WTC11 (cell line): ENCODE measurements at regions not wholly inside any gene's neighbourhood (a gene's known extent, or its start where the extent isn't known, plus 50 kb on each side); places are given as distances from the start of the nearest gene placed in this dataset.

Experiments used
- ATAC-seq: fragments of 200-7000 bp; cut with Tn5 transposase; 2 replicates; pipeline ENCODE4 v1.10.0; 2021; ENCODE audit warnings: mild to moderate bottlenecking, moderate library complexity
- CTCF ChIA-PET: fragments of 300-600 bp; sonication (Branson Sonifier 250); formaldehyde crosslinking; loops from one replicate; lab custom pipeline; 2021; ENCODE audit warnings: antibody characterized with exemption; lab: Charles Lee
- POLR2A ChIA-PET: fragments of 350-600 bp; sonication (Branson Sonifier 250); formaldehyde crosslinking; loops from one replicate; lab custom pipeline; 2021; ENCODE audit warnings: antibody characterized with exemption; lab: Charles Lee
- DNase-seq: peaks from one replicate; pipeline ENCODE4 v3.0.0; 2021; ENCODE audit warnings: low spot score
- H3K27ac Mint-ChIP-seq: 2 replicates; pipeline ENCODE4 v1.8.0; 2021; ENCODE audit warnings: mixed read lengths
- H3K27me3 Mint-ChIP-seq: 2 replicates; pipeline ENCODE4 v1.8.0; 2021; ENCODE audit warnings: low read depth, mild to moderate bottlenecking, moderate library complexity, mixed read lengths
- H3K36me3 Mint-ChIP-seq: 2 replicates; pipeline ENCODE4 v1.8.0; 2021; ENCODE audit warnings: mixed read lengths
- H3K4me1 Mint-ChIP-seq: 2 replicates; pipeline ENCODE4 v1.8.0; 2022; ENCODE audit warnings: mixed read lengths
- H3K4me3 Mint-ChIP-seq: 2 replicates; pipeline ENCODE4 v1.8.0; 2021; ENCODE audit warnings: mild to moderate bottlenecking, moderate library complexity, mixed read lengths
- H3K9me3 Mint-ChIP-seq: 2 replicates; pipeline ENCODE4 v1.8.0; 2021; ENCODE audit warnings: mixed read lengths
- CREM ChIP-seq: sonication (generic); formaldehyde crosslinking; IDR thresholded peaks from 2 replicates; pipeline ENCODE4 v1.8.1; 2022; ENCODE audit warnings: mild to moderate bottlenecking, missing genetic modification reagents, moderate library complexity
- GRHL2 ChIP-seq: fragments of 250-450 bp; sonication (Bioruptor Pico); IDR thresholded peaks from 2 replicates; pipeline ENCODE4 v1.8.0; 2022; ENCODE audit warnings: mild to moderate bottlenecking, moderate library complexity; ENCODE audit not compliant: insufficient replicate concordance, severe bottlenecking
- NR2C2 ChIP-seq: sonication (generic); formaldehyde crosslinking; IDR thresholded peaks from 2 replicates; pipeline ENCODE4 v1.8.0; 2022; ENCODE audit warnings: mild to moderate bottlenecking, missing genetic modification reagents
- SMAD3 ChIP-seq: sonication (generic); formaldehyde crosslinking; IDR thresholded peaks from 2 replicates; pipeline ENCODE4 v1.8.0; 2022; ENCODE audit warnings: missing genetic modification reagents, mild to moderate bottlenecking, borderline replicate concordance
- SOX15 ChIP-seq: fragments of 250-450 bp; sonication (Bioruptor Pico); IDR thresholded peaks from 2 replicates; pipeline ENCODE4 v1.9.0; 2021; ENCODE audit warnings: mild to moderate bottlenecking
- SP1 ChIP-seq: sonication (generic); formaldehyde crosslinking; conservative IDR thresholded peaks from 2 replicates; pipeline ENCODE4 v1.8.1; 2022; ENCODE audit warnings: missing genetic modification reagents
- TEAD4 ChIP-seq: sonication (generic); formaldehyde crosslinking; IDR thresholded peaks from 2 replicates; pipeline ENCODE4 v1.8.0; 2022; ENCODE audit warnings: mild to moderate bottlenecking, missing genetic modification reagents
- TP53 ChIP-seq: sonication (generic); formaldehyde crosslinking; IDR thresholded peaks from 2 replicates; pipeline ENCODE4 v1.8.1; 2023; ENCODE audit warnings: mild to moderate bottlenecking, missing genetic modification reagents
- ZBTB21 ChIP-seq: sonication (generic); formaldehyde crosslinking; IDR thresholded peaks from 2 replicates; pipeline ENCODE4 v1.8.1; 2023; ENCODE audit warnings: mild to moderate bottlenecking, missing genetic modification reagents, borderline replicate concordance
- ZNF263 ChIP-seq: sonication (generic); formaldehyde crosslinking; IDR thresholded peaks from 2 replicates; pipeline ENCODE4 v1.8.1; 2022; ENCODE audit warnings: low read depth, mild to moderate bottlenecking, moderate library complexity, missing genetic modification reagents
- ZNF416 ChIP-seq: fragments of 250-450 bp; sonication (Bioruptor Pico); IDR thresholded peaks from 2 replicates; pipeline ENCODE4 v1.9.0; 2021; ENCODE audit warnings: mild to moderate bottlenecking, inconsistent platforms
- TF ChIP-seq, protein P1 (sequence below): fragments of 250-450 bp; sonication (Bioruptor Pico); IDR thresholded peaks from 2 replicates; pipeline ENCODE4 v1.8.0; 2021; ENCODE audit warnings: mild to moderate bottlenecking
- TF ChIP-seq, protein P2 (sequence below): sonication (generic); formaldehyde crosslinking; IDR thresholded peaks from 2 replicates; pipeline ENCODE4 v1.8.1; 2023; ENCODE audit warnings: mild to moderate bottlenecking, missing genetic modification reagents, moderate library complexity
- TF ChIP-seq, protein P3 (sequence below): fragments of 250-450 bp; sonication (Bioruptor Pico); IDR thresholded peaks from 2 replicates; pipeline ENCODE4 v1.9.0; 2021; ENCODE audit warnings: mild to moderate bottlenecking
- TF ChIP-seq, protein P4 (sequence below): fragments of 250-450 bp; sonication (Bioruptor Pico); IDR thresholded peaks from 2 replicates; pipeline ENCODE4 v2.1.2; 2022; ENCODE audit warnings: mild to moderate bottlenecking, moderate library complexity
- TF ChIP-seq, protein P5 (sequence below): sonication (generic); formaldehyde crosslinking; IDR thresholded peaks from 2 replicates; pipeline ENCODE4 v1.8.1; 2022; ENCODE audit warnings: low read depth, missing genetic modification reagents, borderline replicate concordance
- TF ChIP-seq, protein P6 (sequence below): sonication (generic); formaldehyde crosslinking; IDR thresholded peaks from 2 replicates; pipeline ENCODE4 v1.8.1; 2023; ENCODE audit warnings: mild to moderate bottlenecking, missing genetic modification reagents, moderate library complexity
- TF ChIP-seq, protein P7 (sequence below): sonication (generic); formaldehyde crosslinking; IDR thresholded peaks from 2 replicates; pipeline ENCODE4 v1.8.1; 2022; ENCODE audit warnings: missing genetic modification reagents, borderline replicate concordance
- TF ChIP-seq, protein P8 (sequence below): sonication (generic); formaldehyde crosslinking; IDR thresholded peaks from 2 replicates; pipeline ENCODE4 v1.8.0; 2022; ENCODE audit warnings: mild to moderate bottlenecking, missing genetic modification reagents
- TF ChIP-seq, protein P9 (sequence below): fragments of 250-450 bp; sonication (Bioruptor Pico); IDR thresholded peaks from 2 replicates; pipeline ENCODE4 v1.9.0; 2021; ENCODE audit warnings: mild to moderate bottlenecking

DNA sequence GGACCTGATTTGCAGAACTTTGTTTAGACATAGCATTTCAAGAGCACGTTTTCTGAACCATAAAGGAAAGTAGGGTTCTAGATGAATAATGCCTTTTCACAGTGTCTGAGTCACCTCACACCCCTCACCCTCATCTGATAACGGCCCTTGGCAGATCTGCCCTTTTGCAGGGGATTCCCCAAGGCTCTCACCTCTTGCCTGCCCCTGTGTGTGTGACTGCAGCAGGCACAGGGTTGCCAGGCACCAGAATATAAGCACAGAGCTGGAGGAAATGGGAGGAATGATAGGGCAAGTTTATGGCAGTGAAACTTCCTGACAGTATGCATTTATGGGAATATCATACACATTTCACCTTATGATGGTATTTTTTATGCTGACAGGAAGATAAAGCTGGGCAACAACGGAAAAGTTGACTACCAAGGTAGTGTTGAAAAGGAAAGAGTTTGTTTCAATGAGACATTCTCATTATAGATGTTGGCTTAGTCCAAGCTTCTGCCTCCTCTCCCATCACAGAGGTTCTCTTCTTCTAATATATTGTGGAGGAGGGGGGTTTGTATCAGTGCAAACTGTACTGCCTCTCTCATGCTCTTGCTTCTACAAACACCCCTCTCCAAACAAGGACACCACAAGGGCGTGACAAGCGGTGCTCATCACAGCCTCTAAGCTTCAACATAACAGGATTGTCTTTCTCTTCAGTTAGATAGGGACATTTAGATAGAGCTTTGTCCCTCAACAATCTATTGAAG is 101.5 kb upstream of the BACH2 start:
- Mint-ChIP-seq H3K36me3 (no peaks in the 10 kb centered on the region), H3K27ac (no peak overlapping the region), H3K4me1 (peaks cover 3% of the 10 kb centered on the region), H3K4me3 (no peak overlapping the region), H3K9me3 (no peaks in the 10 kb centered on the region), H3K27me3 (peaks cover 9% of the 10 kb centered on the region)
- ChIA-PET POLR2A (no interaction called here), CTCF (interaction anchor here (0.5 to 2.8 kb wide), 4 partner anchors 20 to 458 kb away, joined by 3 to 11 read pairs (median 6); no protein-coding TSS in a partner anchor)
- TF ChIP-seq, protein P1, sequence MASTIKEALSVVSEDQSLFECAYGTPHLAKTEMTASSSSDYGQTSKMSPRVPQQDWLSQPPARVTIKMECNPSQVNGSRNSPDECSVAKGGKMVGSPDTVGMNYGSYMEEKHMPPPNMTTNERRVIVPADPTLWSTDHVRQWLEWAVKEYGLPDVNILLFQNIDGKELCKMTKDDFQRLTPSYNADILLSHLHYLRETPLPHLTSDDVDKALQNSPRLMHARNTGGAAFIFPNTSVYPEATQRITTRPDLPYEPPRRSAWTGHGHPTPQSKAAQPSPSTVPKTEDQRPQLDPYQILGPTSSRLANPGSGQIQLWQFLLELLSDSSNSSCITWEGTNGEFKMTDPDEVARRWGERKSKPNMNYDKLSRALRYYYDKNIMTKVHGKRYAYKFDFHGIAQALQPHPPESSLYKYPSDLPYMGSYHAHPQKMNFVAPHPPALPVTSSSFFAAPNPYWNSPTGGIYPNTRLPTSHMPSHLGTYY (CRISPR knock-in tag): no peak
- TF ChIP-seq NR2C2 (no peak), ZNF416 (no peak), TEAD4 (CRISPR knock-in tag) (no peak), ZBTB21 (CRISPR knock-in tag) (no peak), SOX15 (no peak), ZNF263 (CRISPR knock-in tag) (no peak), TP53 (CRISPR knock-in tag) (no peak), CREM (no peak), SP1 (CRISPR knock-in tag) (no peak), GRHL2 (no peak), SMAD3 (CRISPR knock-in tag) (no peak)
- TF ChIP-seq, protein P2, sequence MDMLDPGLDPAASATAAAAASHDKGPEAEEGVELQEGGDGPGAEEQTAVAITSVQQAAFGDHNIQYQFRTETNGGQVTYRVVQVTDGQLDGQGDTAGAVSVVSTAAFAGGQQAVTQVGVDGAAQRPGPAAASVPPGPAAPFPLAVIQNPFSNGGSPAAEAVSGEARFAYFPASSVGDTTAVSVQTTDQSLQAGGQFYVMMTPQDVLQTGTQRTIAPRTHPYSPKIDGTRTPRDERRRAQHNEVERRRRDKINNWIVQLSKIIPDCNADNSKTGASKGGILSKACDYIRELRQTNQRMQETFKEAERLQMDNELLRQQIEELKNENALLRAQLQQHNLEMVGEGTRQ (CRISPR knock-in tag): no peak
- TF ChIP-seq, protein P3, sequence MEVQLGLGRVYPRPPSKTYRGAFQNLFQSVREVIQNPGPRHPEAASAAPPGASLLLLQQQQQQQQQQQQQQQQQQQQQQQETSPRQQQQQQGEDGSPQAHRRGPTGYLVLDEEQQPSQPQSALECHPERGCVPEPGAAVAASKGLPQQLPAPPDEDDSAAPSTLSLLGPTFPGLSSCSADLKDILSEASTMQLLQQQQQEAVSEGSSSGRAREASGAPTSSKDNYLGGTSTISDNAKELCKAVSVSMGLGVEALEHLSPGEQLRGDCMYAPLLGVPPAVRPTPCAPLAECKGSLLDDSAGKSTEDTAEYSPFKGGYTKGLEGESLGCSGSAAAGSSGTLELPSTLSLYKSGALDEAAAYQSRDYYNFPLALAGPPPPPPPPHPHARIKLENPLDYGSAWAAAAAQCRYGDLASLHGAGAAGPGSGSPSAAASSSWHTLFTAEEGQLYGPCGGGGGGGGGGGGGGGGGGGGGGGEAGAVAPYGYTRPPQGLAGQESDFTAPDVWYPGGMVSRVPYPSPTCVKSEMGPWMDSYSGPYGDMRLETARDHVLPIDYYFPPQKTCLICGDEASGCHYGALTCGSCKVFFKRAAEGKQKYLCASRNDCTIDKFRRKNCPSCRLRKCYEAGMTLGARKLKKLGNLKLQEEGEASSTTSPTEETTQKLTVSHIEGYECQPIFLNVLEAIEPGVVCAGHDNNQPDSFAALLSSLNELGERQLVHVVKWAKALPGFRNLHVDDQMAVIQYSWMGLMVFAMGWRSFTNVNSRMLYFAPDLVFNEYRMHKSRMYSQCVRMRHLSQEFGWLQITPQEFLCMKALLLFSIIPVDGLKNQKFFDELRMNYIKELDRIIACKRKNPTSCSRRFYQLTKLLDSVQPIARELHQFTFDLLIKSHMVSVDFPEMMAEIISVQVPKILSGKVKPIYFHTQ (CRISPR knock-in tag): no peak
- TF ChIP-seq, protein P4, sequence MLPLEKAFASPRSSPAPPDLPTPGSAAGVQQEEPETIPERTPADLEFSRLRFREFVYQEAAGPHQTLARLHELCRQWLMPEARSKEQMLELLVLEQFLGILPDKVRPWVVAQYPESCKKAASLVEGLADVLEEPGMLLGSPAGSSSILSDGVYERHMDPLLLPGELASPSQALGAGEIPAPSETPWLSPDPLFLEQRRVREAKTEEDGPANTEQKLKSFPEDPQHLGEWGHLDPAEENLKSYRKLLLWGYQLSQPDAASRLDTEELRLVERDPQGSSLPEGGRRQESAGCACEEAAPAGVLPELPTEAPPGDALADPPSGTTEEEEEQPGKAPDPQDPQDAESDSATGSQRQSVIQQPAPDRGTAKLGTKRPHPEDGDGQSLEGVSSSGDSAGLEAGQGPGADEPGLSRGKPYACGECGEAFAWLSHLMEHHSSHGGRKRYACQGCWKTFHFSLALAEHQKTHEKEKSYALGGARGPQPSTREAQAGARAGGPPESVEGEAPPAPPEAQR: no peak
- TF ChIP-seq, protein P5, sequence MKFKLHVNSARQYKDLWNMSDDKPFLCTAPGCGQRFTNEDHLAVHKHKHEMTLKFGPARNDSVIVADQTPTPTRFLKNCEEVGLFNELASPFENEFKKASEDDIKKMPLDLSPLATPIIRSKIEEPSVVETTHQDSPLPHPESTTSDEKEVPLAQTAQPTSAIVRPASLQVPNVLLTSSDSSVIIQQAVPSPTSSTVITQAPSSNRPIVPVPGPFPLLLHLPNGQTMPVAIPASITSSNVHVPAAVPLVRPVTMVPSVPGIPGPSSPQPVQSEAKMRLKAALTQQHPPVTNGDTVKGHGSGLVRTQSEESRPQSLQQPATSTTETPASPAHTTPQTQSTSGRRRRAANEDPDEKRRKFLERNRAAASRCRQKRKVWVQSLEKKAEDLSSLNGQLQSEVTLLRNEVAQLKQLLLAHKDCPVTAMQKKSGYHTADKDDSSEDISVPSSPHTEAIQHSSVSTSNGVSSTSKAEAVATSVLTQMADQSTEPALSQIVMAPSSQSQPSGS (CRISPR knock-in tag): no peak
- TF ChIP-seq, protein P6, sequence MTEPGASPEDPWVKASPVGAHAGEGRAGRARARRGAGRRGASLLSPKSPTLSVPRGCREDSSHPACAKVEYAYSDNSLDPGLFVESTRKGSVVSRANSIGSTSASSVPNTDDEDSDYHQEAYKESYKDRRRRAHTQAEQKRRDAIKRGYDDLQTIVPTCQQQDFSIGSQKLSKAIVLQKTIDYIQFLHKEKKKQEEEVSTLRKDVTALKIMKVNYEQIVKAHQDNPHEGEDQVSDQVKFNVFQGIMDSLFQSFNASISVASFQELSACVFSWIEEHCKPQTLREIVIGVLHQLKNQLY (CRISPR knock-in tag): no peak
- TF ChIP-seq, protein P7, sequence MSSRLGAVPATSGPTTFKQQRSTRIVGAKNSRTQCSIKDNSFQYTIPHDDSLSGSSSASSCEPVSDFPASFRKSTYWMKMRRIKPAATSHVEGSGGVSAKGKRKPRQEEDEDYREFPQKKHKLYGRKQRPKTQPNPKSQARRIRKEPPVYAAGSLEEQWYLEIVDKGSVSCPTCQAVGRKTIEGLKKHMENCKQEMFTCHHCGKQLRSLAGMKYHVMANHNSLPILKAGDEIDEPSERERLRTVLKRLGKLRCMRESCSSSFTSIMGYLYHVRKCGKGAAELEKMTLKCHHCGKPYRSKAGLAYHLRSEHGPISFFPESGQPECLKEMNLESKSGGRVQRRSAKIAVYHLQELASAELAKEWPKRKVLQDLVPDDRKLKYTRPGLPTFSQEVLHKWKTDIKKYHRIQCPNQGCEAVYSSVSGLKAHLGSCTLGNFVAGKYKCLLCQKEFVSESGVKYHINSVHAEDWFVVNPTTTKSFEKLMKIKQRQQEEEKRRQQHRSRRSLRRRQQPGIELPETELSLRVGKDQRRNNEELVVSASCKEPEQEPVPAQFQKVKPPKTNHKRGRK (CRISPR knock-in tag): no peak
- TF ChIP-seq, protein P8, sequence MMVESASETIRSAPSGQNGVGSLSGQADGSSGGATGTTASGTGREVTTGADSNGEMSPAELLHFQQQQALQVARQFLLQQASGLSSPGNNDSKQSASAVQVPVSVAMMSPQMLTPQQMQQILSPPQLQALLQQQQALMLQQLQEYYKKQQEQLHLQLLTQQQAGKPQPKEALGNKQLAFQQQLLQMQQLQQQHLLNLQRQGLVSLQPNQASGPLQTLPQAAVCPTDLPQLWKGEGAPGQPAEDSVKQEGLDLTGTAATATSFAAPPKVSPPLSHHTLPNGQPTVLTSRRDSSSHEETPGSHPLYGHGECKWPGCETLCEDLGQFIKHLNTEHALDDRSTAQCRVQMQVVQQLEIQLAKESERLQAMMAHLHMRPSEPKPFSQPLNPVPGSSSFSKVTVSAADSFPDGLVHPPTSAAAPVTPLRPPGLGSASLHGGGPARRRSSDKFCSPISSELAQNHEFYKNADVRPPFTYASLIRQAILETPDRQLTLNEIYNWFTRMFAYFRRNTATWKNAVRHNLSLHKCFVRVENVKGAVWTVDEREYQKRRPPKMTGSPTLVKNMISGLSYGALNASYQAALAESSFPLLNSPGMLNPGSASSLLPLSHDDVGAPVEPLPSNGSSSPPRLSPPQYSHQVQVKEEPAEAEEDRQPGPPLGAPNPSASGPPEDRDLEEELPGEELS (CRISPR knock-in tag): no peak
- TF ChIP-seq, protein P9, sequence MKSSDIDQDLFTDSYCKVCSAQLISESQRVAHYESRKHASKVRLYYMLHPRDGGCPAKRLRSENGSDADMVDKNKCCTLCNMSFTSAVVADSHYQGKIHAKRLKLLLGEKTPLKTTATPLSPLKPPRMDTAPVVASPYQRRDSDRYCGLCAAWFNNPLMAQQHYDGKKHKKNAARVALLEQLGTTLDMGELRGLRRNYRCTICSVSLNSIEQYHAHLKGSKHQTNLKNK (CRISPR knock-in tag): no peak
- ATAC-seq (no peak), DNase-seq (no peak)
